Activated CD8-positive, alpha-beta T cell treated with anti-CD3 and anti-CD28 coated beads for 36 hours (primary cell): ENCODE measurements at regions not wholly inside any gene's neighbourhood (a gene's known extent, or its start where the extent isn't known, plus 50 kb on each side); places are given as distances from the start of the nearest gene placed in this dataset.

Source experiments
- ATAC-seq: fragments of 200-7000 bp; cut with Tn5 transposase; one replicate; pipeline ENCODE4 v1.10.0; 2021; ENCODE audit warnings: mild to moderate bottlenecking, moderate library complexity
- CTCF ChIA-PET: fragments of 350-600 bp; sonication (Branson Sonifier 250); formaldehyde crosslinking; loops from one replicate; lab custom pipeline; 2021; ENCODE audit warnings: antibody characterized with exemption; lab: Charles Lee
- POLR2A ChIA-PET: fragments of 350-600 bp; sonication (Branson Sonifier 250); formaldehyde crosslinking; loops from one replicate; lab custom pipeline; 2021; ENCODE audit warnings: antibody characterized with exemption; lab: Charles Lee
- DNase-seq: peaks from one replicate; pipeline ENCODE4 v3.0.0-alpha.2; 2020
- H3K27ac Mint-ChIP-seq: one replicate; pipeline ENCODE4 v1.8.0; 2021; ENCODE audit warnings: mild to moderate bottlenecking, mixed read lengths
- H3K27me3 Mint-ChIP-seq: one replicate; pipeline ENCODE4 v1.8.0; 2021; ENCODE audit warnings: mixed read lengths
- H3K36me3 Mint-ChIP-seq: one replicate; pipeline ENCODE4 v1.8.0; 2021; ENCODE audit warnings: low read depth, mixed read lengths
- H3K4me1 Mint-ChIP-seq: one replicate; pipeline ENCODE4 v1.8.0; 2021; ENCODE audit warnings: low read depth, mixed read lengths
- H3K4me3 Mint-ChIP-seq: one replicate; pipeline ENCODE4 v1.8.0; 2021; ENCODE audit warnings: mild to moderate bottlenecking, moderate library complexity, mixed read lengths
- H3K9me3 Mint-ChIP-seq: one replicate; pipeline ENCODE4 v1.8.0; 2021; ENCODE audit warnings: mixed read lengths
- CTCF ChIP-seq: fragments of 200-600 bp; IDR thresholded peaks from one replicate; pipeline ENCODE4 v1.8.0; 2022; ENCODE audit warnings: antibody characterized with exemption, mild to moderate bottlenecking
- intact Hi-C: fragments of 100-400 bp; cut with micrococcal nuclease; formaldehyde crosslinking; loops from one replicate; pipeline ENCODE4 v1.10.0; 2022

- no peak overlapping the region for H3K27ac Mint-ChIP-seq
- intact Hi-C loops, result no loop called here
- ChIA-PET CTCF (no interaction called here), POLR2A (interaction anchor here (0.6 to 1.1 kb wide), 2 partner anchors 68 to 195 kb away, joined by 3 to 5 read pairs; no protein-coding TSS in a partner anchor)
- no peak for ATAC-seq
- H3K4me1 Mint-ChIP-seq, result peaks cover 35% of the 10 kb centered on the region
- TF ChIP-seq CTCF, result no peak
- no peaks in the 10 kb centered on the region for H3K9me3 Mint-ChIP-seq
- no peaks in the 10 kb centered on the region for H3K36me3 Mint-ChIP-seq
- no peaks in the 10 kb centered on the region for H3K27me3 Mint-ChIP-seq
- H3K4me3 Mint-ChIP-seq, result no peak overlapping the region
- no peak for DNase-seq
Measured at GRCh38 chr16:11494433-11494832, 92.3 kb downstream of the LITAF start.

- ChIA-PET CTCF (no interaction called here), POLR2A (interaction anchor here (0.6 to 1.1 kb wide), 2 partner anchors 29 to 68 kb away, joined by 3 read pairs; no protein-coding TSS in a partner anchor)
- Mint-ChIP-seq H3K9me3 (no peaks in the 10 kb centered on the region), H3K4me1 (peaks cover 35% of the 10 kb centered on the region), H3K27ac (peak overlapping the region; percentile 84), H3K4me3 (no peak overlapping the region), H3K36me3 (no peaks in the 10 kb centered on the region), H3K27me3 (no peaks in the 10 kb centered on the region)
- DNase-seq, result no peak
- no peak for TF ChIP-seq CTCF
- intact Hi-C loops, result no loop called here
- ATAC-seq, result no peak
Measured at GRCh38 chr16:11495066-11495407, 91.7 kb downstream of the LITAF start.
